HG02642 (cell line): ENCODE measurements at regions not wholly inside any gene's neighbourhood (a gene's known extent, or its start where the extent isn't known, plus 50 kb on each side); places are given as distances from the start of the nearest gene placed in this dataset.
"Not testable (repeated sequence)": the region's sequence is repeated elsewhere in the genome, so short reads cannot be mapped to it uniquely, and the experiment has no call there.

ENCODE experiments used
- ATAC-seq: cut with Tn5 transposase; IDR thresholded peaks from one replicate; pipeline ENCODE4 v1.9.1; 2021; ENCODE audit warnings: mild to moderate bottlenecking; ENCODE audit not compliant: unreplicated experiment, poor library complexity

DNA sequence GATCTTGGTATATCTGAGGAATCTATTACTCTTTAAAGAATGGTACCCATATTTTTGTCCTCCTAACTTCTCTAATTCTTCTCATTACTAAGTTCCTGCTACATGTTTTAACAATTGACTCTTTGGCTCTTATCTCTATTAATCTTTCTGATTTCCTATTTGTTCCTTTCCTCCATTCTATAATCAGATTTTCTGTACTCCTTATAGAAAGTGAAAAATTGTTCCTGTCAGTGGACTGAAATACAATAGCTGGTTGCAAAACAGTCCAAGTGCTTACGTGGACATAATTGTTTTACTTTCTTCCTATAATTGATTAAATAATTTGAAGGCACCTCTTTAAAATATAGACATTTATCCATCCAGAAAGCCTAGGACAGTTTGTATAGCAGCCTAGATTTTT lies 86.7 kb upstream of the PTHLH start:
- no peak for ATAC-seq

- ATAC-seq, result no peak
These were observed 87.1 kb upstream of the PTHLH start for GRCh38 chr12:28059668-28060067.

GRCh38 chr12:28060871-28061270 lies 88.3 kb upstream of the PTHLH start:
- no peak for ATAC-seq

DNA sequence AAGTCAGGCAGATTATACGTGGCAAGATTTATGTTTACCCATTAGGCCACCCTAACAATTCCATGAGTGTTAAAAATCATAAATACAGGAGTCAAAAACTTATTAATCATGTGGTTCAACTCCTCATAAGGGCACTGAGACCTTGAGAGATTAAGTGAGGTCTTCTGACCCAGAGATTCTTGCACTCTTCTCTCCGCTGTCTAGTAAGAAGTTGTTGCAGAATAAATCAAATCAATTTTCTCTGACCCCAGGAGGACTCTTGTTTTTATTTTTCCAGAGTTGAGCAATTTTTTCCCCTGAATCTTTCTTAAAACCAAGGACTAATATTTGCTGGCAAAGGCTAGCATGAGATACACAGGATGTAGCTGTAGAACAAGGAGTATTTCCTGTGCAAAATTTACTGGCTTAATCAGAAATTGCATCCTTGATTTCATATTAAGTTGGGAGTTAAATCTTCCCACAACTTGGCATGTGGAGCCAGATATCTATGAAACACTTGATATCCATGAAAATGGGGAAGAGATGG lies 90.9 kb upstream of the PTHLH start:
- no peak for ATAC-seq

- ATAC-seq, result no peak
These were observed 92.8 kb upstream of the PTHLH start for GRCh38 chr12:28065374-28065773.

DNA sequence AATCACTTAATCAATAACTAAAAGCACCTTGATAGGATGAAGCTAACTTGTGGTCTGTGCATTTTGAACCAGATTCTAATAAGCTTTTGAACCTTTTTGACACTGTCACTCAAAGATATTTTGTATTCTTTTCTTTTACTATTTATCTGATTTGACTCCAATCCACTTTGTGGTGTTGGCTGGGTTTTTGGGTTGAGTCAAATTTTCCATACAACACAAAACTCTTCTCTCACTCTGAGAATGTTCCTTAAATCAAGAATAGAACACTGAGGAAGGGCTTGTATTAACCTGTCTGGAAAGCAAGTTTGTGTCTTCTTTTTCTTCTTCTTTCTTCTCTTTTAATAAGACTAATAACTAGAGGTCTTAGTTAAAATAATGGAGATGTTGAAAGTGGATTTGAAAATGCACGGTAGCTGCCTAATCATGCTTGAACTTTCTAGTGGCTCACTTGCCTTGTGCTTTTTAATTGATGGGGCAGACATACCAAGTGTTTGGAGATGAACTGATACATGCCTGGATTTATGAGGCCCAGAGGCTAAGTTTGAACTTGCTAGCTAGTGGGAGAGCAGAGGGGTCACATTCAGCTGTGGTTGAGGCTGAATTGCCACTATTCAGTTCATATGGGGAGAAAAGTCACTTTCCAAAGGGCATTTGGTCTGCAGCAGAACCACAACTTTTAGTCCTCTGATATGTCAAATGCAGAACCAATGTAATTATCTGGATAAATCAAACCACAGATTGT lies 93.5 kb upstream of the PTHLH start:
- no peak for ATAC-seq

DNA sequence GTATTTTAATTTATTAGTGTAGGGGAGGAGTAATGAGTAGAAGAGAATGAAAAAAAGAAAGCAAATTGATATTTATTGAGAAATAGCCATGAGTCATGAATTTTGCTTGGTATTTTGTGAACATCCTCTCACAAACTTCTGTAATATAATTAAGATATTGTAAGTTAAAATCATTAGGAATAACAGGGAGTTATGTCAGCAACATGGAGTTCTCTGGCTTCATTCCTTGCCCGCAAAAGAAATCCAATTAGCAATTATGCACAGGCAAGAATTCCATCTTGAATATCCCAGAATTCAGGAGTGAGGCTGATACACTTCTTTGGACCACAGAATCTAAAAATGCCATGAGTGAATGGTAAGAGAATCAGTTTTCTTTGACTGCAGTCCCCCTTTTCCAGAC lies 94.3 kb upstream of the PTHLH start:
- ATAC-seq, result no peak

DNA sequence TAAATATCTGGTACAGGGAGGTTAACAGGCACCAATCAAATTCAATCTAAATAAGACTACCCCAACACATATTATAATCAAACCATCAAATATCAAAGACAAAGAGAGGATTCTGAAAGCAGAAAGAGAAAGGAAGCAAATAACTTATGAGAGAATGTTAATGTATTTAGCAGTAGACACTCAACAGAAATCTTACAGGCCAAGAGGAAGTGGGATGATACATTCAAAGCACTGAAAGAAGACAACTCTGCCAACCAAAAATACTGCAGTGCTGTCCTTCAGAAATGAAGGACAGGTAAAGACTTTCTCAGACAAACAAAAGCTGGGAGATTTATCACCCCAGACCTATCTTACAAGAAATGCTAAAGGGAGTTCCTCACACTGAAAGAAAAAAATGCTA lies 95.9 kb upstream of the PTHLH start:
- ATAC-seq, result no peak

GRCh38 chr12:28079539-28079938 lies 107.0 kb upstream of the PTHLH start:
- no peak for ATAC-seq

DNA sequence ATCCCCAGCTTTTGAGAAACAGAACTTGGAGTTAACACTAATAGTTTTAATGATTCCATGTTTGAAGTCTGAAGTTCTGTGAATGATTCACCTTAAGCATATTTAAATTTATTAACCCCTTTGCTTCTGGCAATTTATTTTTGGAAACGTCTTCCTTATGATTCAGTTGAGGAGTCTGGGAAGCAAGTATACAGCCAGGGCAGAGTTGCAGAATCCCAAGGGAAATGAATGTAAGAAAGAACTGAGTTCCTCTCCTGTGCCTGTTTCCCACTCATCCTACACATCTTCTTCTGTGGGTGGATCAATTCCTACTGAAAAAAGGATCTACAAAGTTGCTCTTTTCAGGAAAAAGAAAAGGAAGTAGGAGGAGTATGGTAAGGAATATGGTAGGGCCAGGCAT lies 108.2 kb upstream of the CCDC91 start:
- ATAC-seq, result no peak

DNA sequence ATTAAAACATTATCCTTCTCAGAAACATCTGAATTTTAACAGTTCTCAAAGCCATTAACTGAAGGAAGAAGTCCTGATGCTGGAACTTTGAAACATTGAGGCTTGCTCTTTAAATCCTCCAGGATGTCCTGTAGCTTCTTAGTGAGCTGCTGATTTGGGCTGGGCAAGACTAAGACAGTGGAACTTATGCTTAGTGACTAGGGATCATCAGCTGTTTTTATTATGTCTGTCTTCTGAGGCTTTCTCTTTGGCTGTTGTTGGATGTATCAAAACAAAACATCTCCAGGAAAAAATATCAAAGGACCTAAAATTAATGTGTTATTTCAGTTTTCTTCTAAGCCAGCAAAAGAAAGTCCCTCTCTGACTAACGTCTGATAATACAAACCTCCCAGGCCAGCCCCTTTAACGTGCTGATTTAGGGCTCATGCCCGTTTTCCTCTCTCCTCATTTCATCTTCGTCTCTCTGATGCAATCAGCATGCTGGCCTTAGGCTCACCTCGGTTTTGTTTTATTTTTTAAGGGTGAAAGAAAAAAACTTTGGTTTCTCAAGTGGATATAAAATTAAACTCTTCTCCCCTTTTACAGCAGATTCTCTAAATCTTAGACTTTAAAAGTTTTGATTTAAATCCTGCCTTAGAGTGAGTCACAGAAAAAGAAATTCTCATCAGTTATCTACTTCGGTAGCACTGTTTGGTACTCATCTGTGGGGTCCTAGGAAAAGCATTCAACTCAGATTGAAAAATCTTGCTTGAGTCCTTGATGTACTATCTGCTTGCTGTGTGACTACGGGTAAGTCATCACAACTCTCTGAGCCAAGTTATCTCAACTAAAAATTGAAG lies 106.2 kb upstream of the CCDC91 start:
- no peak for ATAC-seq

DNA sequence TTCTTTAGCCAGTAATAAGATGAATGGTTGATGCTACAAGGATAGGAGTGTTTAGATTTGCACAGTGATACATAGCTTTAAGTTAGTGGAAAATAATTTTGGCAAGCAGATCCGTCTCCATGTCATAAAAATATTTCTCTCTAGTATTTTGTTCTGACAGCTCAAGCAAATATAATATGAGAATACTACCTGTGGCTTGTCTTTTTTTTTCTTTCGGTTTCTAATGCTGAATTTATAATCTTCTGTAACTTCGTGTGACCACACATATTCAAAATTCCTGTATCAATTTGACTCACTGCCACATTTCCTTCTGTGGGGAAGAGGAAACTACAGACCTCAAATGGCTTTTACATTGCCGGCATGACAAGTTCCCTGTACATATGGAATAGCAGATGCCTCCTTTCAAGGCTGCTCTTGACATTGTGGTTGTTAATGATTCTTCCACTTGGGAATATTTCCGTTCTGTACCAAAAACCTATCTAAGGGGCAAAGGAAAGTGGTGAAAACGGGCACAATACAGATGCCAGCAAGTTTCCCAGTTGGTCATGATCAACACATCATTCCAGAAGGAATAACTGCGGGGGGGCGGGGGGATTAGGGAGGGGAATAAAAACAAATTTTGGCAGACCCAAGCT lies 103.6 kb upstream of the CCDC91 start:
- ATAC-seq, result peak; percentile 72

GRCh38 chr12:28088566-28089272 lies 101.5 kb upstream of the CCDC91 start:
- no peak for ATAC-seq

GRCh38 chr12:28089338-28089737 lies 100.9 kb upstream of the CCDC91 start:
- ATAC-seq, result no peak

GRCh38 chr12:28090835-28091234 lies 99.4 kb upstream of the CCDC91 start:
- no peak for ATAC-seq

- ATAC-seq, result no peak
These were observed 97.9 kb upstream of the CCDC91 start for GRCh38 chr12:28092396-28092795.

- no peak for ATAC-seq
These were observed 93.6 kb upstream of the CCDC91 start for GRCh38 chr12:28096649-28097048.

DNA sequence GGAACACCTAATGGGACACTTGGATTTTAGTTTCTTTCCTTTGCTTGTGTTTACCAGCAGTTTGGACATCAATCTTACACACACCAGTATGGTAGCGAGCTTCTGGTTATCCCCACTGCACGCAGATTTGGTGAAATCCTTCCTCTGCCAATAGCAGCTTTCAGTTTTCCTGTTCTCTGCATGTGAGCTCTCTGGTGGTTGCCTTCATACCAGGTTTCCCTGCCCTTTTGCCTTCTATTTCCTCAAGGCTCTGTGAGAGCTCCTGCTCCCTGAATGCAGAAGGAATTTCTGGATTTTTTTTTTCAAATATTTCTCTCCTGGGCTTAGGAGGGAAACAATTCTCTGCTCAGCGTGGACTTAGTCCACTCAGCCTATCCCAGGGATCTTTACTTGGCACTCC lies 93.0 kb upstream of the CCDC91 start:
- ATAC-seq, result no peak

GRCh38 chr12:28099245-28099644 lies 91.0 kb upstream of the CCDC91 start:
- not testable (repeated sequence) for ATAC-seq

GRCh38 chr12:28099871-28100270 lies 90.4 kb upstream of the CCDC91 start:
- ATAC-seq, result no peak
